Osteoblast (primary cell): ENCODE measurements at regions not wholly inside any gene's neighbourhood (a gene's known extent, or its start where the extent isn't known, plus 50 kb on each side); places are given as distances from the start of the nearest gene placed in this dataset.

Experiments used
- DNase-seq: peaks from one replicate; pipeline ENCODE4 v3.0.0; 2011; ENCODE audit warnings: low spot score, mixed read lengths; ENCODE audit not compliant: insufficient read length; ENCODE audit errors: missing footprints
- H2AFZ ChIP-seq: 2 replicates; pipeline ENCODE4 v1.6.0; 2011; ENCODE audit warnings: mild to moderate bottlenecking, low read length
- H3K27ac ChIP-seq: 2 replicates; pipeline ENCODE4 v1.5.1; 2011; ENCODE audit warnings: mild to moderate bottlenecking, low read depth, low read length, moderate library complexity
- H3K27me3 ChIP-seq: 2 replicates; pipeline ENCODE4 v1.6.0; 2012; ENCODE audit warnings: mild to moderate bottlenecking, control low read depth, inconsistent platforms, low read length, moderate library complexity; ENCODE audit not compliant: insufficient read depth
- H3K36me3 ChIP-seq: 2 replicates; pipeline ENCODE4 v1.5.1; 2011; ENCODE audit warnings: mild to moderate bottlenecking, low read length, control low read depth, moderate library complexity; ENCODE audit not compliant: insufficient read depth
- H3K4me1 ChIP-seq: 2 replicates; pipeline ENCODE4 v1.5.1; 2011; ENCODE audit warnings: mild to moderate bottlenecking, low read length, control low read depth, moderate library complexity; ENCODE audit not compliant: insufficient read depth
- H3K4me2 ChIP-seq: 2 replicates; pipeline ENCODE4 v1.6.0; 2011; ENCODE audit warnings: mild to moderate bottlenecking, low read length; ENCODE audit not compliant: insufficient read depth
- H3K4me3 ChIP-seq: fragments of 200-600 bp; sonication (generic); 3 replicates; pipeline ENCODE4 v1.5.1; 2012; ENCODE audit warnings: mild to moderate bottlenecking, low read length, inconsistent platforms; ENCODE audit not compliant: insufficient read depth
- H3K79me2 ChIP-seq: 2 replicates; pipeline ENCODE4 v1.6.0; 2012; ENCODE audit warnings: mild to moderate bottlenecking, low read length, control low read depth, inconsistent platforms; ENCODE audit not compliant: insufficient read depth
- H3K9me3 ChIP-seq: 2 replicates; pipeline ENCODE4 v1.5.1; 2011; ENCODE audit warnings: low read depth, low read length, control low read depth
- H4K20me1 ChIP-seq: 2 replicates; pipeline ENCODE4 v1.6.0; 2012; ENCODE audit warnings: mild to moderate bottlenecking, low read length, control low read depth; ENCODE audit not compliant: insufficient read depth
- TF ChIP-seq, protein P1 (sequence below): IDR thresholded peaks from 2 replicates; pipeline ENCODE4 v1.5.1; 2011; ENCODE audit warnings: mild to moderate bottlenecking, low read depth, low read length, moderate library complexity; ENCODE audit errors: extremely low read depth

DNA sequence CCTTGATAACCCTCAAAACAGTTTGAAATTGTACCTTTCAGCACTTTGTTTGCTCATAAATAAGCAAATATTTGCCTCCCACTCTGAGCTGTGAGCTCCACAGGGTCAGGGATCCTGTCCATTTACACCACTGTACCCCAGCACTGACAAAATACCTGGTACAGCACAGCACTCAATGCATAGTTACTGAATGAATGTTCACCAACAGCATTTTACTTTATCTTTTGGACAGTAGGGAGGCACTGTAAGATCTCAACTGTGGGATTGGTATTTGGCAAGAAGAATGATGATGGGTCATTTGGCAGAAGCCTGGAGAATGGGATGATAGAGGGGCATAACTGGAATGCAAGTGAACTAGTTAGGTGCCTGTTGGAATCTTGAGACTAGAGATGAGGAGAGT, 127.2 kb upstream of the ARGLU1 start:
- H3K27me3 ChIP-seq = no peaks in the 10 kb centered on the region
- H2AFZ ChIP-seq = no peak overlapping the region
- no peak overlapping the region for H3K4me2 ChIP-seq
- H3K9me3 ChIP-seq = no peaks in the 10 kb centered on the region
- H3K27ac ChIP-seq = no peak overlapping the region
- TF ChIP-seq, protein P1, sequence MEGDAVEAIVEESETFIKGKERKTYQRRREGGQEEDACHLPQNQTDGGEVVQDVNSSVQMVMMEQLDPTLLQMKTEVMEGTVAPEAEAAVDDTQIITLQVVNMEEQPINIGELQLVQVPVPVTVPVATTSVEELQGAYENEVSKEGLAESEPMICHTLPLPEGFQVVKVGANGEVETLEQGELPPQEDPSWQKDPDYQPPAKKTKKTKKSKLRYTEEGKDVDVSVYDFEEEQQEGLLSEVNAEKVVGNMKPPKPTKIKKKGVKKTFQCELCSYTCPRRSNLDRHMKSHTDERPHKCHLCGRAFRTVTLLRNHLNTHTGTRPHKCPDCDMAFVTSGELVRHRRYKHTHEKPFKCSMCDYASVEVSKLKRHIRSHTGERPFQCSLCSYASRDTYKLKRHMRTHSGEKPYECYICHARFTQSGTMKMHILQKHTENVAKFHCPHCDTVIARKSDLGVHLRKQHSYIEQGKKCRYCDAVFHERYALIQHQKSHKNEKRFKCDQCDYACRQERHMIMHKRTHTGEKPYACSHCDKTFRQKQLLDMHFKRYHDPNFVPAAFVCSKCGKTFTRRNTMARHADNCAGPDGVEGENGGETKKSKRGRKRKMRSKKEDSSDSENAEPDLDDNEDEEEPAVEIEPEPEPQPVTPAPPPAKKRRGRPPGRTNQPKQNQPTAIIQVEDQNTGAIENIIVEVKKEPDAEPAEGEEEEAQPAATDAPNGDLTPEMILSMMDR = no peak
- H3K36me3 ChIP-seq = no peaks in the 10 kb centered on the region
- H4K20me1 ChIP-seq = no peaks in the 10 kb centered on the region
- H3K4me3 ChIP-seq = no peak overlapping the region
- no peaks in the 10 kb centered on the region for H3K4me1 ChIP-seq
- no peak for DNase-seq
- no peaks in the 10 kb centered on the region for H3K79me2 ChIP-seq

DNA sequence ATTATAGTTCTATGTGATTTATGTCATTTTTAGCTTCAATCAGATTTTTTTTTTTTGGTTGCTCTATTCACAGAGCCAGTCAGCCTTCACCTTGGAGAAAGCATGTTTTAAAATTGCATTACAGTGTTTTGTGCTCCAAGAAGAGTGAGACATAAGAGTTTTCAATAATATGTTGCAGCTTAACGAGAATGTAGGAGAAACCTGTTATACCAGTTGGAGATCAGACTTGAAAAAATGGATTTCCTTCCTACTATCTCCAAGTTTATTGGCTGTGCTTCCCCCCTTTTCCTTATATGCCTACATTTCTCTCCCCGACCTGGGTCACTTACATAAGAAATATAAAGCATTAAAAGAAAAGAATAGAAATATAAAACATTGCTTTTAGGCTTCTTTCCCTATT, 123.9 kb upstream of the ARGLU1 start:
- DNase-seq = no peak
- Histone ChIP-seq H3K27ac (no peak overlapping the region), H4K20me1 (no peaks in the 10 kb centered on the region), H3K27me3 (no peaks in the 10 kb centered on the region), H3K4me2 (no peak overlapping the region), H3K36me3 (no peaks in the 10 kb centered on the region), H2AFZ (no peak overlapping the region), H3K4me3 (no peak overlapping the region), H3K9me3 (no peaks in the 10 kb centered on the region), H3K4me1 (no peaks in the 10 kb centered on the region), H3K79me2 (no peaks in the 10 kb centered on the region)
- TF ChIP-seq, protein P1 = no peak

DNA sequence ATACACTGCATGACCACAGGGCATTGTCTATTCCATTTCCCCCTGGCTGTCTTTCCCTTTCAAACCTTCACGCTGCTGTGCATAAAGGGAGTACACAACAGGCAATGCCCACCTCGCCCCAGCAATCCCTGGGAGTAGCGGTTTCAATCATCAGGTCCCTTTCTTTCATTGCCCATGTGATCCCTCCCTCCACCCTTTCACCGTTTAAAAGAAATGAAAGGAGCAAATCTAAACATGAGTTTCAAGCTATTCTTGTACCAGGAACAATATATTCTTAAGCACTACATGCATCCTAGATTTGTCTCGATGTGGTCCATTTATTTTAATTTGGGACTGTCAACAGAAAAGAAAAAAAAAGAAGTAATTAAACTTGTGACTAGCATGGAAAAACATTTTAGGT, 123.4 kb upstream of the ARGLU1 start:
- no peak for DNase-seq
- H2AFZ ChIP-seq = no peak overlapping the region
- TF ChIP-seq, protein P1 = no peak
- no peaks in the 10 kb centered on the region for H3K27me3 ChIP-seq
- H3K79me2 ChIP-seq = no peaks in the 10 kb centered on the region
- no peaks in the 10 kb centered on the region for H3K36me3 ChIP-seq
- no peak overlapping the region for H3K4me3 ChIP-seq
- no peaks in the 10 kb centered on the region for H3K9me3 ChIP-seq
- no peak overlapping the region for H3K4me2 ChIP-seq
- no peak overlapping the region for H3K27ac ChIP-seq
- no peaks in the 10 kb centered on the region for H3K4me1 ChIP-seq
- H4K20me1 ChIP-seq = no peaks in the 10 kb centered on the region

DNA sequence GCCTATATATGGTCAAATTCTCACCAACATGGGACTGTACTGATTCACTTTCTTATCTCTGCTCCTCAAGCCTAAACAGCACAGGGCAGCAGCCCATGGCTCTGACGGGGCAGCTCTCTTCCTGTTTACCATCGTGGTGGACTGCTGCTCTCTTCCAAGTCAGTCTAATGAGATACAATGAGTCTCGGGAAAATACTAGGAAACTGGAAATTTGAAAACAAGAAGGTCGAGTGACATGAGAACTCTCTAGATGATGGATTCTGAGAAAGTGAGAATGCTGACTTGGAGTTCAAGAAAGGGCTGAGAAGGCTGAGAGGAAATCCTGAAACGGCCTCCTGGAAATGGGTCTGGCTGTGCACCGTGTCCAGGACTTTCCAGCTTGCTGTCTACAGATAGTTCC, 122.8 kb upstream of the ARGLU1 start:
- Histone ChIP-seq H3K79me2 (no peaks in the 10 kb centered on the region), H3K4me2 (no peak overlapping the region), H3K27me3 (no peaks in the 10 kb centered on the region), H3K9me3 (no peaks in the 10 kb centered on the region), H3K4me3 (no peak overlapping the region), H3K27ac (no peak overlapping the region), H3K4me1 (no peaks in the 10 kb centered on the region), H2AFZ (no peak overlapping the region), H4K20me1 (no peaks in the 10 kb centered on the region), H3K36me3 (no peaks in the 10 kb centered on the region)
- DNase-seq = no peak
- TF ChIP-seq, protein P1 = no peak
